ENCODE measurements at regions not wholly inside any gene's neighbourhood (a gene's known extent, or its start where the extent isn't known, plus 50 kb on each side); places are given as distances from the start of the nearest gene placed in this dataset.

DNA sequence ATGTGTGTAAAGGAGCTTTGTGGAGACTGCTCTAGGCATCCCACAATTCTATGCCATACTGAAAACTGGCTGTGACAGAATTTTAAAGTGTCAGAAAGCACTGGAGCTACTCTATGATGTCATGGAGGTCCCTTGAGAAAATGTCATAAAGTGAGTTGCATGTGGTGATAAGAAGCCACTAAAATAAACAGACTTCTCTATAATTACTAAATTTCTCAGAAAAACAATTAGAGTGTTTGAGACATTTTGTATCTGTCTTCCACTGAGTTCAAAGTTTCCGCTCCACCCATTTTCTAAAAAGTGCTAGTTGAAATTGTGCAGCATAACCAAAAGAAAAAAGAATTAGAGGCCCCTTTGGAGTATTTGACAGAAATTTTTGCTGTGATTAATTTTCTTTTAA lies 603.9 kb downstream of the KCNJ2 start:
- 94 to 98% (median 95%) methylated on average over 1 of the region's 1 CpG for WGBS, 3 donors
- Histone ChIP-seq H3K27me3 (no peaks in the 10 kb centered on the region), H3K4me1 (ENCODE audit: insufficient read depth) (no peaks in the 10 kb centered on the region), H3K36me3 (no peaks in the 10 kb centered on the region), H3K9me3 (no peaks in the 10 kb centered on the region), H3K4me3 (no peak overlapping the region), H3K27ac (no peak overlapping the region)
- TF ChIP-seq POLR2A (IDR thresholded peaks at IDR 0.05) = no peak
- TF ChIP-seq, protein P1, sequence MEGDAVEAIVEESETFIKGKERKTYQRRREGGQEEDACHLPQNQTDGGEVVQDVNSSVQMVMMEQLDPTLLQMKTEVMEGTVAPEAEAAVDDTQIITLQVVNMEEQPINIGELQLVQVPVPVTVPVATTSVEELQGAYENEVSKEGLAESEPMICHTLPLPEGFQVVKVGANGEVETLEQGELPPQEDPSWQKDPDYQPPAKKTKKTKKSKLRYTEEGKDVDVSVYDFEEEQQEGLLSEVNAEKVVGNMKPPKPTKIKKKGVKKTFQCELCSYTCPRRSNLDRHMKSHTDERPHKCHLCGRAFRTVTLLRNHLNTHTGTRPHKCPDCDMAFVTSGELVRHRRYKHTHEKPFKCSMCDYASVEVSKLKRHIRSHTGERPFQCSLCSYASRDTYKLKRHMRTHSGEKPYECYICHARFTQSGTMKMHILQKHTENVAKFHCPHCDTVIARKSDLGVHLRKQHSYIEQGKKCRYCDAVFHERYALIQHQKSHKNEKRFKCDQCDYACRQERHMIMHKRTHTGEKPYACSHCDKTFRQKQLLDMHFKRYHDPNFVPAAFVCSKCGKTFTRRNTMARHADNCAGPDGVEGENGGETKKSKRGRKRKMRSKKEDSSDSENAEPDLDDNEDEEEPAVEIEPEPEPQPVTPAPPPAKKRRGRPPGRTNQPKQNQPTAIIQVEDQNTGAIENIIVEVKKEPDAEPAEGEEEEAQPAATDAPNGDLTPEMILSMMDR (IDR thresholded peaks at IDR 0.05) = no peak
- no peak for TF ChIP-seq EP300 (IDR thresholded peaks at IDR 0.05)
- DNase-seq = no peak
- intact Hi-C loops (cut with DNase I) = no loop called here

GRCh38 chr17:70774339-70775117 lies 605.2 kb downstream of the KCNJ2 start:
- intact Hi-C loops (cut with DNase I) = no loop called here
- no peak overlapping the region for H3K4me3 ChIP-seq
- H3K4me1 ChIP-seq (ENCODE audit: insufficient read depth) = no peaks in the 10 kb centered on the region
- no peaks in the 10 kb centered on the region for H3K36me3 ChIP-seq
- H3K27me3 ChIP-seq = no peaks in the 10 kb centered on the region
- no peaks in the 10 kb centered on the region for H3K9me3 ChIP-seq
- H3K27ac ChIP-seq = no peak overlapping the region
- no peak for DNase-seq
- no peak for TF ChIP-seq POLR2A (IDR thresholded peaks at IDR 0.05)
- TF ChIP-seq EP300 (IDR thresholded peaks at IDR 0.05) = no peak

GRCh38 chr17:70775679-70776078 lies 606.3 kb downstream of the KCNJ2 start:
- Histone ChIP-seq H3K4me1 (ENCODE audit: insufficient read depth) (no peaks in the 10 kb centered on the region), H3K36me3 (no peaks in the 10 kb centered on the region), H3K4me3 (no peak overlapping the region), H3K27ac (no peak overlapping the region), H3K9me3 (no peaks in the 10 kb centered on the region), H3K27me3 (no peaks in the 10 kb centered on the region)
- TF ChIP-seq EP300 (IDR thresholded peaks at IDR 0.05) (no peak), POLR2A (IDR thresholded peaks at IDR 0.05) (no peak)
- TF ChIP-seq, protein P1 (IDR thresholded peaks at IDR 0.05) = no peak
- no peak for DNase-seq
- 26 to 52% (median 28%) methylated on average over 2 of the region's 2 CpGs for WGBS, 3 donors
- intact Hi-C loops (cut with DNase I) = no loop called here

DNA sequence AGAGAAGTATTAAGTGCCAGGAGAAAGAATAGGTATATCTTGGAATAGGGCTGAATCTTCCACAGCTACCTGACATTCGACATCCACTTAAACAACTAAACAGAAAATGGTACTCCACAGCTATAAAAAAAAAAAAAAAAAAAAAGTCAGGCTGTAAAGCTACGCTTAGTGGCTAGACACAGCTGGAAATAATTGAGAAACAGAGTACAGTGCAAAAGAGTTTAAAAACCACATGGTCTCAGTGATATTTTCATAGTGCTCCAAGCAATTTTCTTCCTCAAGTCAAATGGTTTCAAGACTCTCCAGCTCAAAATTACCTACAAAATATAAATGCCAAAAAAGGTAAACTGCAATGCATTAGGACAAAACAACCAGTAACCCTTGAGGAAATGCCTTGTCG lies 607.1 kb downstream of the KCNJ2 start:
- DNase-seq = no peak
- no peak overlapping the region for H3K4me3 ChIP-seq
- 73 to 78% (median 77%) methylated on average over 3 of the region's 3 CpGs for WGBS, 3 donors
- H3K4me1 ChIP-seq (ENCODE audit: insufficient read depth) = no peaks in the 10 kb centered on the region
- H3K36me3 ChIP-seq = no peaks in the 10 kb centered on the region
- H3K27me3 ChIP-seq = no peaks in the 10 kb centered on the region
- H3K27ac ChIP-seq = no peak overlapping the region
- no peak for TF ChIP-seq POLR2A (IDR thresholded peaks at IDR 0.05)
- TF ChIP-seq EP300 (IDR thresholded peaks at IDR 0.05) = no peak
- TF ChIP-seq, protein P1 (IDR thresholded peaks at IDR 0.05) = no peak
- H3K9me3 ChIP-seq = no peaks in the 10 kb centered on the region
- intact Hi-C loops (cut with DNase I) = no loop called here

GRCh38 chr17:70780031-70780430 lies 610.7 kb downstream of the KCNJ2 start:
- WGBS, 3 donors = 65 to 89% (median 78%) methylated on average over 2 of the region's 2 CpGs
- no peak overlapping the region for H3K4me3 ChIP-seq
- no peak overlapping the region for H3K27ac ChIP-seq
- no peaks in the 10 kb centered on the region for H3K4me1 ChIP-seq (ENCODE audit: insufficient read depth)
- no peaks in the 10 kb centered on the region for H3K9me3 ChIP-seq
- intact Hi-C loops (cut with DNase I) = no loop called here
- H3K27me3 ChIP-seq = no peaks in the 10 kb centered on the region
- DNase-seq = no peak
- TF ChIP-seq, protein P1 (IDR thresholded peaks at IDR 0.05) = no peak
- TF ChIP-seq EP300 (IDR thresholded peaks at IDR 0.05) = no peak
- no peak for TF ChIP-seq POLR2A (IDR thresholded peaks at IDR 0.05)
- H3K36me3 ChIP-seq = no peaks in the 10 kb centered on the region

Measured in ovary (tissue), 7 donors.